ENCODE measurements at regions not wholly inside any gene's neighbourhood (a gene's known extent, or its start where the extent isn't known, plus 50 kb on each side); places are given as distances from the start of the nearest gene placed in this dataset.

- TF ChIP-seq MZF1 (tag by site-specific recombination; IDR thresholded peaks at IDR 0.05; ENCODE audit: borderline replicate concordance) = no peak
- TF ChIP-seq TCF7L2 (IDR thresholded peaks at IDR 0.05; ENCODE audit: borderline replicate concordance, low read depth, low read length) = no peak
- no peak for TF ChIP-seq CTCF (tag by site-specific recombination; IDR thresholded peaks at IDR 0.05)
- TF ChIP-seq ZNF423 (tag by site-specific recombination; IDR thresholded peaks at IDR 0.05) = no peak
- no peak for TF ChIP-seq ZBTB21 (tag by site-specific recombination; IDR thresholded peaks at IDR 0.05)
- TF ChIP-seq ZNF561 (tag by site-specific recombination; IDR thresholded peaks at IDR 0.05; ENCODE audit: borderline replicate concordance) = no peak
- no peak for TF ChIP-seq ZBTB10 (tag by site-specific recombination; IDR thresholded peaks at IDR 0.05)
- TF ChIP-seq ZNF324 (tag by site-specific recombination; IDR thresholded peaks at IDR 0.05) = no peak
- TF ChIP-seq PRDM10 (tag by site-specific recombination; IDR thresholded peaks at IDR 0.05) = no peak
Observed at GRCh38 chr5:173704615-173705511, 88.4 kb upstream of the BOD1 start.

All from HEK293 (cell line).